ENCODE measurements at regions not wholly inside any gene's neighbourhood (a gene's known extent, or its start where the extent isn't known, plus 50 kb on each side); places are given as distances from the start of the nearest gene placed in this dataset.

DNA sequence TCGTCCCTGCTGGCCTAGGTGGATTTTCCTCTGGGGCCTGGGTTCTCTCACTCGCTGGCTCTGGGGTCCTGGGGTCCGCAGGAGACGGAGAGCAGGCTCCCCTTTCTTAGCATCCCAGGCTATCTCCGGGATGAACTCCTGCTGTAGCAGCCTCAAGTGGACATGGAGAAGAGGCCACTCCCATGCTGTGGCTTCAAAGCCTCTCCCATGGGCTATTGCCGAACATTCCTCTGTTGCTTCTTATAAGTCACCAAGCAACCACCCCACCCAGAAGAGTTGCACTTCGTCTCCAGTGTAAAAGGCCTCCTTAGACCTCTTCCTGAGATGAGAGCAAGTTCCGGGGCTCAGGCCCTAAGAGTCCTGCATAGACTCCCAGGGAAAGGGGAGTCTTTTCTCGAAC is 124.0 kb upstream of the RCN1 start:
- no peak for DNase-seq (ENCODE audit: low spot score)
- H3K9me3 ChIP-seq (ENCODE audit: low read length) = no peaks in the 10 kb centered on the region
- H3K36me3 ChIP-seq (ENCODE audit: insufficient read depth, low read length) = no peaks in the 10 kb centered on the region
- H3K4me3 ChIP-seq (ENCODE audit: low read depth, low read length, poor library complexity, severe bottlenecking) = no peak overlapping the region
- no peak overlapping the region for H3K4me2 ChIP-seq (ENCODE audit: low read length)
- no peaks in the 10 kb centered on the region for H3K79me2 ChIP-seq (ENCODE audit: insufficient read depth, low read depth, low read length)
- intact Hi-C loops (cut with micrococcal nuclease; ENCODE audit: unreplicated experiment) = no loop called here
- TF ChIP-seq, protein P1, sequence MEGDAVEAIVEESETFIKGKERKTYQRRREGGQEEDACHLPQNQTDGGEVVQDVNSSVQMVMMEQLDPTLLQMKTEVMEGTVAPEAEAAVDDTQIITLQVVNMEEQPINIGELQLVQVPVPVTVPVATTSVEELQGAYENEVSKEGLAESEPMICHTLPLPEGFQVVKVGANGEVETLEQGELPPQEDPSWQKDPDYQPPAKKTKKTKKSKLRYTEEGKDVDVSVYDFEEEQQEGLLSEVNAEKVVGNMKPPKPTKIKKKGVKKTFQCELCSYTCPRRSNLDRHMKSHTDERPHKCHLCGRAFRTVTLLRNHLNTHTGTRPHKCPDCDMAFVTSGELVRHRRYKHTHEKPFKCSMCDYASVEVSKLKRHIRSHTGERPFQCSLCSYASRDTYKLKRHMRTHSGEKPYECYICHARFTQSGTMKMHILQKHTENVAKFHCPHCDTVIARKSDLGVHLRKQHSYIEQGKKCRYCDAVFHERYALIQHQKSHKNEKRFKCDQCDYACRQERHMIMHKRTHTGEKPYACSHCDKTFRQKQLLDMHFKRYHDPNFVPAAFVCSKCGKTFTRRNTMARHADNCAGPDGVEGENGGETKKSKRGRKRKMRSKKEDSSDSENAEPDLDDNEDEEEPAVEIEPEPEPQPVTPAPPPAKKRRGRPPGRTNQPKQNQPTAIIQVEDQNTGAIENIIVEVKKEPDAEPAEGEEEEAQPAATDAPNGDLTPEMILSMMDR (conservative IDR thresholded peaks at IDR 0.05; ENCODE audit: low read length) = no peak
- no peak for TF ChIP-seq EZH2phosphoT487 (IDR thresholded peaks at IDR 0.05; ENCODE audit: borderline replicate concordance, low read depth, low read length)
- H3K4me1 ChIP-seq (ENCODE audit: insufficient read depth, low read length, poor library complexity, severe bottlenecking) = no peaks in the 10 kb centered on the region
- no TSS peak for BruUV-seq (replicated peaks)
- H4K20me1 ChIP-seq (ENCODE audit: insufficient read depth, low read length) = no peaks in the 10 kb centered on the region
- POLR2A ChIA-PET = no interaction called here
- H2AFZ ChIP-seq (ENCODE audit: low read length) = no peak overlapping the region
- CTCF ChIA-PET (ENCODE audit: unreplicated experiment) = no interaction called here
- no peaks in the 10 kb centered on the region for H3K9me2 ChIP-seq (ENCODE audit: insufficient read depth, low read length)
- no peak overlapping the region for H3K27ac ChIP-seq (ENCODE audit: low read depth, low read length, poor library complexity, severe bottlenecking)

DNA sequence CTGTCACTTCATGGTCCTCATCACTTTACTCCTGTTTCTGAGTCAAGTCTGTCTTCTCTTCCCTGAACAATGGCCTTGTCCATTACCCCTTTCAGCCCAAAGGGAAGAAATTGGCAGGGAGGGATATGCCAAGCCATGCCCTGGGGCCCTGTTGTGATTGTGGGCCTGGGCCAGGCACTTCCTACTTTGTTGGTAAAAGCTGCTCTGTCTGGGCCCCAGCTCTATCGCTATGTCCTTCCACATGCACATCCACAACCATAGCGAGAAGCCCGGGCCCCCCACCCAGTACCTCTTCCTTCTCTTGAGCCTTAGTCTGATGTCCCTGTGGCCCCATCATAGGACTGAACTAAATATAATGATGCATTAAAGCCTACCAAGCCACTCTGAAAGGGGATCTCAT is 126.7 kb upstream of the RCN1 start:
- Histone ChIP-seq H3K9me3 (ENCODE audit: low read length) (no peaks in the 10 kb centered on the region), H3K36me3 (ENCODE audit: insufficient read depth, low read length) (no peaks in the 10 kb centered on the region), H3K9me2 (ENCODE audit: insufficient read depth, low read length) (no peaks in the 10 kb centered on the region), H3K4me3 (ENCODE audit: low read depth, low read length, poor library complexity, severe bottlenecking) (no peak overlapping the region), H4K20me1 (ENCODE audit: insufficient read depth, low read length) (no peaks in the 10 kb centered on the region), H3K27ac (ENCODE audit: low read depth, low read length, poor library complexity, severe bottlenecking) (no peak overlapping the region), H3K4me2 (ENCODE audit: low read length) (no peak overlapping the region), H3K79me2 (ENCODE audit: insufficient read depth, low read depth, low read length) (no peaks in the 10 kb centered on the region), H3K4me1 (ENCODE audit: insufficient read depth, low read length, poor library complexity, severe bottlenecking) (no peaks in the 10 kb centered on the region), H2AFZ (ENCODE audit: low read length) (no peak overlapping the region)
- ChIA-PET CTCF (ENCODE audit: unreplicated experiment) (no interaction called here), POLR2A (no interaction called here)
- DNase-seq (ENCODE audit: low spot score) = no peak
- intact Hi-C loops (cut with micrococcal nuclease; ENCODE audit: unreplicated experiment) = no loop called here
- TF ChIP-seq, protein P1 (conservative IDR thresholded peaks at IDR 0.05; ENCODE audit: low read length) = no peak
- no peak for TF ChIP-seq EZH2phosphoT487 (IDR thresholded peaks at IDR 0.05; ENCODE audit: borderline replicate concordance, low read depth, low read length)
- BruUV-seq (replicated peaks) = no TSS peak

GRCh38 chr11:31960126-31960525 is 130.7 kb upstream of the RCN1 start:
- no TSS peak for BruUV-seq (replicated peaks)
- Histone ChIP-seq H4K20me1 (ENCODE audit: insufficient read depth, low read length) (no peaks in the 10 kb centered on the region), H3K36me3 (ENCODE audit: insufficient read depth, low read length) (no peaks in the 10 kb centered on the region), H3K27ac (ENCODE audit: low read depth, low read length, poor library complexity, severe bottlenecking) (no peak overlapping the region), H3K4me1 (ENCODE audit: insufficient read depth, low read length, poor library complexity, severe bottlenecking) (no peaks in the 10 kb centered on the region), H3K79me2 (ENCODE audit: insufficient read depth, low read depth, low read length) (no peaks in the 10 kb centered on the region), H3K4me3 (ENCODE audit: low read depth, low read length, poor library complexity, severe bottlenecking) (no peak overlapping the region), H3K9me3 (ENCODE audit: low read length) (no peaks in the 10 kb centered on the region), H3K9me2 (ENCODE audit: insufficient read depth, low read length) (no peaks in the 10 kb centered on the region), H3K4me2 (ENCODE audit: low read length) (no peak overlapping the region), H2AFZ (ENCODE audit: low read length) (no peak overlapping the region)
- DNase-seq (ENCODE audit: low spot score) = no peak
- ChIA-PET POLR2A (interaction anchor here (0.6 kb wide), 2 partner anchors 37 to 428 kb away, joined by 3 to 4 read pairs; no protein-coding TSS in a partner anchor), CTCF (ENCODE audit: unreplicated experiment) (no interaction called here)
- intact Hi-C loops (cut with micrococcal nuclease; ENCODE audit: unreplicated experiment) = no loop called here
- TF ChIP-seq, protein P1 (conservative IDR thresholded peaks at IDR 0.05; ENCODE audit: low read length) = no peak
- no peak for TF ChIP-seq EZH2phosphoT487 (IDR thresholded peaks at IDR 0.05; ENCODE audit: borderline replicate concordance, low read depth, low read length)
